ENCODE measurements at regions not wholly inside any gene's neighbourhood (a gene's known extent, or its start where the extent isn't known, plus 50 kb on each side); places are given as distances from the start of the nearest gene placed in this dataset.

DNA sequence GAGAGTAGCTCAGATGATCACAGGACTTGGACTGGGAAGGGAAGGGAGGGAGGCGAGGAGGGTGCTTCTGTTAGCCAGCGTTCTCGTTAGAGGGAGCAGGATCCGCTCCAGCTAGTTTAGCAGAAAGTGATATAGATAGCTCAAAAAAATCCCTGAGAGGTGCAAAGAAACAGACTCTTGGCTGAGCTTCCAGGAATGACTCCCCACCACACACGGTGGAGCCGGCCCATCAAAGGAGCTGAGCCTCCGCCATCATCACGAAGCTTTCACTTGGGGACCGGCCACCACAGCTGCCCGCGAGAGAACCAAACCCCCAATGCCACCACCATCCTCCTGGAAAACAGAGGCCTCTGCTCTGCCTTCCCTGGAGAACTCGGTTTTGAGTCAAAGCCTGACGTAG lies 124.6 kb upstream of the BCL2L14 start:
- Histone ChIP-seq H3K9me3 (no peaks in the 10 kb centered on the region), H3K4me1 (no peaks in the 10 kb centered on the region), H3K36me3 (no peaks in the 10 kb centered on the region), H3K4me3 (ENCODE audit: low read depth, low read length) (no peak overlapping the region), H3K27me3 (no peaks in the 10 kb centered on the region)
- TF ChIP-seq, protein P1, sequence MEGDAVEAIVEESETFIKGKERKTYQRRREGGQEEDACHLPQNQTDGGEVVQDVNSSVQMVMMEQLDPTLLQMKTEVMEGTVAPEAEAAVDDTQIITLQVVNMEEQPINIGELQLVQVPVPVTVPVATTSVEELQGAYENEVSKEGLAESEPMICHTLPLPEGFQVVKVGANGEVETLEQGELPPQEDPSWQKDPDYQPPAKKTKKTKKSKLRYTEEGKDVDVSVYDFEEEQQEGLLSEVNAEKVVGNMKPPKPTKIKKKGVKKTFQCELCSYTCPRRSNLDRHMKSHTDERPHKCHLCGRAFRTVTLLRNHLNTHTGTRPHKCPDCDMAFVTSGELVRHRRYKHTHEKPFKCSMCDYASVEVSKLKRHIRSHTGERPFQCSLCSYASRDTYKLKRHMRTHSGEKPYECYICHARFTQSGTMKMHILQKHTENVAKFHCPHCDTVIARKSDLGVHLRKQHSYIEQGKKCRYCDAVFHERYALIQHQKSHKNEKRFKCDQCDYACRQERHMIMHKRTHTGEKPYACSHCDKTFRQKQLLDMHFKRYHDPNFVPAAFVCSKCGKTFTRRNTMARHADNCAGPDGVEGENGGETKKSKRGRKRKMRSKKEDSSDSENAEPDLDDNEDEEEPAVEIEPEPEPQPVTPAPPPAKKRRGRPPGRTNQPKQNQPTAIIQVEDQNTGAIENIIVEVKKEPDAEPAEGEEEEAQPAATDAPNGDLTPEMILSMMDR (IDR thresholded peaks at IDR 0.05; ENCODE audit: low read depth, low read length) = no peak
- DNase-seq = no peak

DNA sequence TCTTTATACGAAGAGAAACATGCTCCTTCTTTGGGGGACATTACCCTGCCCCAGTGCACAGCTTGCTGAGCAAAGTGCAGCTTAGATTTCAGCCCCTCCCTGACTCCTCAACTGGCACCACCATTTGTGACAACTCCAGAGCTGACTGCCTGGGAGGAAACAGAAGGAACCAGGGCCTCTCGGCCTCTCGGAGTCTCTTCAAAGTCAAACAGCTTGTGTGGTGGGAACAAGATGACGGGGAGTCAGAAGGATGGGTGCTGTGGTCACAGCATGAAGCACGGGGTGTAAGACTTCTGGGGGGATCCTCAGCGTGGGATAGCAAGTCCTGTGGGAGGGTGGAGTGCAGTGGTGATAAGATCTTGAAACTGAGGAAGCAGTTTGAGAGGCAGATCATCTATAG lies 123.5 kb upstream of the BCL2L14 start:
- Histone ChIP-seq H3K9me3 (no peaks in the 10 kb centered on the region), H3K4me1 (no peaks in the 10 kb centered on the region), H3K4me3 (ENCODE audit: low read depth, low read length) (no peak overlapping the region), H3K27me3 (no peaks in the 10 kb centered on the region), H3K36me3 (no peaks in the 10 kb centered on the region)
- no peak for DNase-seq
- TF ChIP-seq, protein P1 (IDR thresholded peaks at IDR 0.05; ENCODE audit: low read depth, low read length) = no peak

DNA sequence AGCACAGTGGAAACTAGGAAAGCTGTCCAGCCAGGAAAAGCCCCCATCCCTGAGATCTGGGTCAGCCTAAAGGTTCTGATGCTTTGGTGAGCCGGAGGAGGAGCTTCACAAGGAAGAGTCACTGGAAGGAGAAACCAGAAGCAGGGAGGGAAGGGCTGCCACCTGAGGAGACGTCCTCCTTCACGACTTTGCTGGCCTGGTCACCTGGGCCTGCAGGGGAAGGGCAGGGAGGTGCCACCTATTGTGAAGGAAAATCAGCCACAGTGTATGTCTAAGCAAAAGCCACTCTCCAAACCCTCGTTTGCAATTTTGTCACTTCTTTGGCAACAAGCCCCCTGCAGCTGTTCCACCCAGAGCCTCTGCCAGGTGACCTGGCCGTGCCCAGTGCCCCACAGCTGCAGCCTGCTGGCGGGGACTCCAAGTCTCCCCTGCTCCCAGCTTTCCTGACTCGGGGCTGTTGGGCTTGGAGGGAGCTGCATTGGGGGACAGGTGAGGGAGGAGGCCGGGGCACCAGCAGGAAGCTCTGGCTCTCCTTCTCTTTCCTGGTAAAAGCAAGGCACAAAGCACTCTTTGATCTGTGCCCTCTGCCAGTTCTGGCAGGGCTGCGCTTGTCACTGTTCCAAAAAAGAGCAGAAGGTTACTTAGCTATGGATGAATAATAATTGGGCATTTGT lies 120.9 kb upstream of the BCL2L14 start:
- TF ChIP-seq, protein P1 (IDR thresholded peaks at IDR 0.05; ENCODE audit: low read depth, low read length) = no peak
- Histone ChIP-seq H3K4me3 (ENCODE audit: low read depth, low read length) (no peak overlapping the region), H3K27me3 (no peaks in the 10 kb centered on the region), H3K9me3 (no peaks in the 10 kb centered on the region), H3K4me1 (no peaks in the 10 kb centered on the region), H3K36me3 (no peaks in the 10 kb centered on the region)
- no peak for DNase-seq

DNA sequence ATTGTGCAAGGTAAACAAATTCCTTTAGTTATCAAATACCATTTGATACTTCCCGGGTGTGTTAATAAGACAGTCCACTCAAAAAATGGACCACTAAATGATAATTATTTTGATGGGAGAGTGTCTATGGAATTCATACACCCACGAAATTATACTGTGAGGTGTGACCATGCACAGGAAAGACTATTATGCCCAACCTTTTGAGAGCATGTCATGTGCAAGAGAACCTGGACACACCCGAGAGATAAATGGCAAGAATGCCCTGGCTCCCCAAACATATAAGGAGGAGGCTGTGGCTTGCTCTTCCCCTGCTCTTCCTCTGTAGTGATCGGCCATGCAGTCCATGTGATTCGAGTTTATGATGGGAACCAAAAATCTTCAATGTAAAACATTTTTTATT lies 119.5 kb upstream of the BCL2L14 start:
- H3K36me3 ChIP-seq = no peaks in the 10 kb centered on the region
- no peaks in the 10 kb centered on the region for H3K9me3 ChIP-seq
- no peak overlapping the region for H3K4me3 ChIP-seq (ENCODE audit: low read depth, low read length)
- no peak for DNase-seq
- H3K4me1 ChIP-seq = no peaks in the 10 kb centered on the region
- TF ChIP-seq, protein P1 (IDR thresholded peaks at IDR 0.05; ENCODE audit: low read depth, low read length) = no peak
- H3K27me3 ChIP-seq = no peaks in the 10 kb centered on the region

DNA sequence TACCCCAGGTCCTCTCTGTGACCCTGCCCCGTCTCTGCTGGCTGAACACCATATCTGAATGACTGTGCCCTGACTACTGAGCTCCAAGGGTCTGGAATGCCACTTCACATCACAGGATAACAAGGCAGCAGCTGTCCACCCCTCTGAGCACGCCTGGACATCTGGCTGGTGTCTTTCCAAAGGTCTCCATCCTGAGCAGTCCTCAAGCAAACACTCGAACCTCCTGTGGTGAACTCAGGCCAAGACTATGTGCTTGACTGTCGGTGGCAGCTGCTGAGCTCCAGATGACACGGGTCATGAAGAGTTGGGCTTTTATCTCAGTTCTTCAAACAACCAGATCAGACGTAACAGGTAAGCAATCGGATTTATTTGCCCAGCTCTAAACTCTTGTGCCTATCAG lies 117.2 kb upstream of the BCL2L14 start:
- H3K27me3 ChIP-seq = no peaks in the 10 kb centered on the region
- H3K9me3 ChIP-seq = no peaks in the 10 kb centered on the region
- H3K36me3 ChIP-seq = no peaks in the 10 kb centered on the region
- no peak for DNase-seq
- TF ChIP-seq, protein P1 (IDR thresholded peaks at IDR 0.05; ENCODE audit: low read depth, low read length) = no peak
- no peaks in the 10 kb centered on the region for H3K4me1 ChIP-seq
- H3K4me3 ChIP-seq (ENCODE audit: low read depth, low read length) = no peak overlapping the region

DNA sequence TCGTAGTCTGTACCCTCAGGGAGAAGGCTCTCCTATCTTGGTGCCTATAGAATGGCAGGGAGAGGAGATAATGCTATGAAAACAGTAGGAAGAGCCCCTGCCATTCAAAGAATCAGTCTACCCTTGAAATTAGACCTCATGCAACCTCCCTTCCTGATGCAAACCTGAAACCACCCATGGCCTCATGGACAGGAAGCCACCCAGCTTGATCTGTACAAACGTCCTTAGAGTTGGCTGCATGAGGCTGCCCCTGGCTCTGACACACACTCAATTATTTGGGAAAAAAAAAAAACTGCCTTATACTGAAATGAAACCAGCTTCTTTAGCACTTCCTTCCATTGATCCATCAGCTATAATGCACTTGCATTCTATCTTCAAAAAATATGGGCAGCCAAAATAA lies 116.6 kb upstream of the BCL2L14 start:
- Histone ChIP-seq H3K4me3 (ENCODE audit: low read depth, low read length) (no peak overlapping the region), H3K27me3 (no peaks in the 10 kb centered on the region), H3K4me1 (no peaks in the 10 kb centered on the region), H3K9me3 (no peaks in the 10 kb centered on the region), H3K36me3 (no peaks in the 10 kb centered on the region)
- DNase-seq = no peak
- TF ChIP-seq, protein P1 (IDR thresholded peaks at IDR 0.05; ENCODE audit: low read depth, low read length) = no peak
